GM18502 (cell line): ENCODE measurements at regions not wholly inside any gene's neighbourhood (a gene's known extent, or its start where the extent isn't known, plus 50 kb on each side); places are given as distances from the start of the nearest gene placed in this dataset.

Source experiments
- ATAC-seq: cut with Tn5 transposase; IDR thresholded peaks from one replicate; pipeline ENCODE4 v1.9.1; 2021; ENCODE audit warnings: mild to moderate bottlenecking; ENCODE audit not compliant: unreplicated experiment, poor library complexity

DNA sequence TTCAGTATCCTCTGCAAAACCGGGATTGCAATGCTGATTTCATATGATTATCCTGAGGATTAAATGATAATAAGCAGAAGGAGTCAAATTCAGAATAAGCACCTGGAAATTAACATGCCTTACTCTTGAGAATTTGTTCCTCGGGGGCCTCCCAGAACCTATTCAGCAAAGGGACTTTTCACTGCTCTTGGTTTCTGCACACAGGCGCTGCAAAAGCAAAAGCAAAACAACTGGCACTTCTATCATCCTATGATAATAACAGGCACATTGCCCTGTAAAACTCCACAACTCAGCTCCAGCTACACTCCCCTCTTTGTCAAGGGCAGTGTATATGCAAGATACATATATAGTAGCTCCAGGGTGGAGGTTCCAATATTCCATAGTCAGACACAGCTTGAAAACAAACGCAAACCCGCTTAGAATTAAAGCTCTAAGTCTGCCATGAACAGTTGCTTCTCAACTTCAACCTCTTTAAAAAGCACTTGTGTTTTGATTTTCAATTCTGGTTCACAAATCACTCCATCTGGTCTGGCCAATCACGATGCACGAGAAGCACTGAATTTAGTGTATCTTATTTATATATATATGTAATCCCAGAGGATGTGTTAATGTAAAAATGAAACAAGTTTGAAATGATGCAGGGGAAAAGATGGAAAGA is 119.9 kb upstream of the PTER start:
- ATAC-seq = no peak

DNA sequence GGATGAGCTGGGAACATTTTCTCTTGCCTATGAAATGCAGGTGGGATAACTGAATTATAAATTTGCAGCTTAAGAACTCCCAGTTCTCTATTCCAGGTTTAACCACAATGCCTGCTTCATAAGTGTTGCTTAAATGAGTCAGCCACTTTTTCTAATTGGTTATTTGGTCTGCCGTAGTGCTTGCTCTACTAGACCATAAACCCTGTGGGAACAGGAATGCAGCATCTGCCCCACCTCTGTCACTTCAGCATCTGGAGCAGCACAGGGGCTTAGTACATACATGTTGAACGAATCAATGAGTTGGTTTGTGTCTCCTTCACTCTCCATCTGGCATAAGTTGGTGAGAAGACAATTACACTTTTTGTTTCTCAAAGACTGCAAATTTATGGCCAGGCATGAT is 95.2 kb upstream of the PTER start:
- ATAC-seq = no peak

DNA sequence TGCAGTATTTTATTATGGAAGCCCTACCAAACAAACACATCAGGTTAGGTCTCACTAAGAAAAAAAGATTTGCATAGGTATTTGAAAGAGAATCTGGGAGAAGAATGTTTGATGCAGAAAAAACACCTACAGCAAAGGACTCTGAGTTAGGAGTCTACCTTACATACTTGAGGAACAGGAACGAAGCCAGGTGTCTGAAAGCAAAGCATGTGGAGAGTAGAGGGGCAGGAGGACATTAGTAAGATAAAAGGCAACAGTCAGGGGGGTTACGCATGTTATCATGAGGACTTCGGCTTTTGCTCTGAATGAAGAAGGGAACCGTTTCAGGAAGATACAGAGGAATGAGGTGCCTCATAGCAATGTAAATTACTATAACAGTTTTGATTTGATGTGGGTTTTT is 87.9 kb upstream of the PTER start:
- ATAC-seq = no peak

DNA sequence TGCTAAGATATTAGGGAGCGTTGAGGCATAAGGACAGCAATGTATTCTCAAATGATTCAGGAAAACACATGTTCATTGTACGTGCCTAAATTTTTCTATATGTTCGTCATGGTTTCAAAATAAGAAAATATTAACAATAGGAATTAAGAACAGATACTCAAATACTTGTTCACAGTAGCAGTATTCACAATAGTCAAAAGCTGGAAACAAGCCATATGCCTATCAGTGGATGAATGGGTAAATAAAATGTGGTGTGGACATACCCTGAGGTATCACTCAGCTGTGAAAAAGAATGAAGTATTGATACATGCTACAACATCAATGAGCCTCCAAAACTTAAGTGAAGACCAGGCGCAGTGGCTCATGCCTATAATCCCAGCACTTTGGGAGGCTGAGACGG is 84.7 kb upstream of the PTER start:
- ATAC-seq = no peak

DNA sequence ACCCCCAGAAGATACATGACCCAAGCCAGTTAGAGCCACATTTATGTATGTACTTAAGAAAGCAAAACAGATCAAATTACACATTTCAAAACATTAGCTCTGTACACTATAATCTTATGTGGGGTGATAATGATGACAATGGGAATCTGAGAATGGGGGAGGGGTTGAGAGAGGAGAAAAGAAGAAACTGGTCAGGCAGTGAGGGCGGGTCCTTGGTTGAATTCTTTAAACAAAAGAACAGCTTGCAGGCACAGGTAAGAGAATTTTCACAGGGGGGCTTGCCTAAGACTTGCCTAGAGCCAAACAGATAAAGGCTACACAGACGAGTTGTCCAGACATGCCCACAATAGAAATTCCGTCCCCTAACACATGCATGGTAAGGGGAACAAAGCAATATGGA is 76.8 kb upstream of the PTER start:
- ATAC-seq = no peak

DNA sequence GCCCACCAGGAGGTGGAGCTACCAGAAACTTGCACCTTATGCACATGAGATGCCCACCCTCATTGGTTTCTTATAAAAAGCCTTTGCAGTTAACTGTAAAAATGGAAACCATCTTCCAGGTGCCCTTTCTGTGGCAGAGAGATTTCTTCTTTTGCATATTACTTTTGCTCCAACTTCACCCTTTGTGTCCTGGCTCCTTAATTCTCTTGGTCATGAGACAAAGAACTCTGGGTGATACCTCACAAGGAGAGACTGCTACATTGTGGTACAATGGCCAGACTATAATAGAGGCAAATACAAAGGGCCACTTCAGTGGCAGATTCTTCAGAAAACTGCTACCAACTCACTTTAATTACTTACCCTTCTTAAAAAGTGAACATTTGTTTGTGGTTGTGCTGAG is 76.4 kb upstream of the PTER start:
- ATAC-seq = no peak

DNA sequence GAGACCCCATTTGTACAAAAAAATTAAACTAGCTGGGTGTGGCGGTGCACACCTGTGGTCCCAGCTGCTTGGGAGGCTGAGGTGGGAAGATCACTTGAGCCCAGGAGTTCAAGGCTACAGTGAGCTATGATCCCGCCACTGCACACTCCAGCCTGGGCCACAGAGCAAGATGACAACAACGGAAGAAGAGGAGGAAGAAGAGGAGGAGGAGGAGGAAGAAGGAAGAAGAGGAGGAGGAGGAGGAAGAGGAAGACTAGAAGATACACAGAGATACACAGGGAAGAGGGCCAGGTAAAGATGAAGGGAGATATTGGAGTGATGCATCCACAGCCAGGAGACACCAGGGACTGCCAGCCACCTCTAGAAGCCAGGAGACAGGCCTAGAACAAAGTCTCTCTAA is 75.7 kb upstream of the PTER start:
- no peak for ATAC-seq

DNA sequence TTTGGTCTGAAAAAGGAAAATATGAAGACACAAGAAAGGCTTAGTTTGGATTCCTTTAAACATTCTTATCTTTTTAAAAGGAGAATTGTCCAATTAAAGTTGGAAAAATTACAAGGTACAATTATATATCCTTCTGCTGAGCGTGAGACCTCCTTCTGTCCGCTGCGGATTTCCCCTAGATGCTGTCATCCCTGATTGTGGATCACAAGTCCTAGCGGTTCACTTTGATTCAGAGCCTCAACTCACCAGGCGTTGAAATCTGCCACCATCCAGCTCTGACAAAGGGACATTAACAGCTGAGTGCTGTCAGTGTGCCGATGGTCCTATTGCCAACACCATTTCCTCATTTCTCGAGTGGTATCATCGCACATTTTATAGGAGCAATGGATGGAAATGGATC is 73.1 kb upstream of the PTER start:
- ATAC-seq = no peak

DNA sequence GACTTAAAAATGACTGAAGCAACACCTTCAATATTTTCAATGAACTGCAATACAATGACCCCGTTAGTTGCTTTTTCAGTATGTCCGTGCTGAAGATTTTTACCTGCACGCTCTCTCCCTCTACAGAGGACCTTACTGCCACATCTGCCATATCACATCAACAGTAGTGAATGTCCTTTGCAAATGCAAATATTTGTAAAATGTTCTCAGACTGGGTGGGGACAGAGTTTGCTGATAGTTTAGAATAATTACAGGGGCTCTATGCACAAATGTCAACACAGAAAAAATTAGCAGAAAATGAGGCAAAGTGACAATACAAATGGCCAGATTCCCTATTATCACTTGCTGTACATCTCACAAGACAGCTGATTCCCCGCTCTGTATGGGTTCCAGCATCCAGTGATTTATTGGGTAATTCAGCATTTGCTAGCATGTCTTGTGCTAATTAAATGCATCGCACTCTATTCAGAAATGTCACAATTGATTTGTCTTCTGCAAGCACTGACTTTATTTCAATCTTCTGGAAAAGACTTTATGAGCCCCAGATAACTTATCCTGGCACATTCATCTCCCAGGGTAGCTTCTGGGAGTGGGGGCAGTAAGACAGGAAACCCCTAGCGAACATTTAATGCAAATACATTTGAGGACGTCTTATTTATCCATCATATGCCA is 69.1 kb upstream of the PTER start:
- ATAC-seq = no peak

DNA sequence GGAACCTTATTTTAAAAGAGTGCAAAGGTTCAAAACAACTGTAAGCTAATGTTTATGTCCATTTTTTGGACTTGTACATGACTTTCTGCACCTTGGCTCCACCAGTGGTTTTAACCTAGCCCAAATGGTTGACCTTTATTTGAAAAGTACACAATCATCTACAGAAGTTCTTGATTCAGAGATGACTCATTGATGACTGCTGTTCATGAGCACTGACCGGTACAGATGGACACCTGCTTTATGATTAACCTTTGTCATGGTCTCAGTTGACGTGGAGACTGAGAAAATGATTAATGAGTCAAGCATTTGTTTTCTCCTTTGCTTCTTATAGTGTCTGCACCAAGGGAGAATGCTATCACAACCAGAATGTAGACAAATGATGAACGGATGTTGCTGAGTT is 55.7 kb upstream of the PTER start:
- ATAC-seq = peak; percentile 79

DNA sequence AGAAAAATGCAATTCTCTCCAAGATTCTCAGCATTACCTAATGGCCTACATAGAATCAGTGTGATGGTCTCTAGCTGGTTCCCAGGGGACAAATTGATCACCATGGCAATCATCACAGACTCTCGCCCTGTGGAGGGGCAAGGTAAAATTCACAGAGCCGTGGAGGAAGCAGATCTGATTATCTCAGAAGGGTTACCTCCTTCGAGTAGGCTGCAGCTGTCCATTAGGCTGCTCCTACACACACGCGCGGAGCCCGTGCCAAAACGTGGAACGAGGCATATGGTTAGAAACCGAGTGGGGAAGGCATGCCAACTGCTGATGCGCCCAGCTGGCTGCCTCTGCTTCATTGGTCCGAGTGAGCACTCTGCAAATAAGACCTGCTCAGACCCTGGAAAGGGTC is 52.8 kb upstream of the PTER start:
- no peak for ATAC-seq

DNA sequence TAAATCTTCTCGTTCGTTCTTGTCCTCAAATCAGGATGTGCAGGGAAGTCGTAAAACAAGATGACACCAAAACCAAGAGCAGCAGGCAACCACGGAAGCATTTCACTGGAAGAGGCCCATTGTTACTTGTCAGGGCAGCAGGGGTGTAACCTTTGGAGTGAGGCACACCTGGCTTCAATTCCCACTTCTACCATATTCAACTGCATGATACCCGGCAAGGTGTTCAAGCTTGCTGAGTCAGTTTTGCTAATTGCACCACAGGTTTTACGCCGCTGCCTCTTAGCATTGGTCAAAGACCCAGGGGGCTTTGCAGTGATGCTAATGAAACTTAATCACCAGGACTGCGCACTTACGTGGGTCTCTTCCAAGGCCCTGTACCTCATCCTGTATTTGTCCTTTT is 50.0 kb upstream of the PTER start:
- no peak for ATAC-seq
